ENCODE measurements at regions not wholly inside any gene's neighbourhood (a gene's known extent, or its start where the extent isn't known, plus 50 kb on each side); places are given as distances from the start of the nearest gene placed in this dataset.
"Not testable (repeated sequence)": the region's sequence is repeated elsewhere in the genome, so short reads cannot be mapped to it uniquely, and the experiment has no call there.

DNA sequence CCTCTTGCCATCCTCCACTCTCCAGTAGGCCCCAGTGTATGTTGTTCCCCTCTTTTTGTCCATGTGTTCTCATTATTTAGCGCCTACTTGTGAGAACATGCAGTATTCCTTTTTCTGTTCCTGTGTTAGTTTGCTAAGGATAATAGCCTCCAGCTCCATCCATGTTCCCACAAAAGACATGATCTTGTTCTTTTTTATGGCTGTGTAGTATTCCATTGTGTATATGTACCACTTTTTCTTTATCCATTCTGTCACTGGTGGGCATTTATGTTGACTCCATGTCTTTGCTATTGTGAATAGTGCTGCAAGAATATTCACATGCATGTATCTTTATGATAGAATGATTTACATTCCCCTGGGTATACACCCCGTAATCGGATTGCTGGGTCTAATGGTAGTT lies 171.8 kb upstream of the TPM1 start:
- H3K4me1 ChIP-seq (ENCODE audit: control insufficient read depth, insufficient read depth, low read length) = peaks cover 33% of the 10 kb centered on the region

GRCh38 chr15:62873203-62873602 lies 169.3 kb upstream of the TPM1 start:
- Histone ChIP-seq H3K9ac (ENCODE audit: low read length in 2 of 2) (peak overlapping the region in 1 of 2 donors; percentile 83), H3K9me3 (ENCODE audit: control insufficient read depth in 2 of 2, low read length in 2 of 2) (peaks cover 0 to 4% of the 10 kb centered on the region in 2 donors), H3K4me1 (ENCODE audit: control insufficient read depth, insufficient read depth, low read length) (peaks cover 57% of the 10 kb centered on the region), H3K27ac (ENCODE audit: low read length) (peak overlapping the region; percentile 98), H3K36me3 (ENCODE audit: control insufficient read depth in 2 of 2, insufficient read depth in 2 of 2, low read length in 2 of 2) (no peaks in the 10 kb centered on the region), H3K4me3 (ENCODE audit: low read length in 2 of 2) (no peak overlapping the region), H3K27me3 (ENCODE audit: control insufficient read depth in 1 of 2, insufficient read depth in 2 of 2, low read length in 2 of 2) (no peaks in the 10 kb centered on the region)

More for the DNA sequence above, 171.8 kb upstream of the TPM1 start:
- not testable (repeated sequence) for H3K27ac ChIP-seq (ENCODE audit: low read length); H3K9me3 ChIP-seq (ENCODE audit: control insufficient read depth in 2 of 2, low read length in 2 of 2); H3K4me3 ChIP-seq (ENCODE audit: low read length in 2 of 2); H3K27me3 ChIP-seq (ENCODE audit: control insufficient read depth in 1 of 2, insufficient read depth in 2 of 2, low read length in 2 of 2); H3K36me3 ChIP-seq (ENCODE audit: control insufficient read depth in 2 of 2, insufficient read depth in 2 of 2, low read length in 2 of 2); H3K9ac ChIP-seq (ENCODE audit: low read length in 2 of 2)

GRCh38 chr15:62874064-62874463 lies 168.5 kb upstream of the TPM1 start:
- Histone ChIP-seq H3K9ac (ENCODE audit: low read length in 2 of 2) (peak overlapping the region in 1 of 2 donors; percentile 83), H3K36me3 (ENCODE audit: control insufficient read depth in 2 of 2, insufficient read depth in 2 of 2, low read length in 2 of 2) (no peaks in the 10 kb centered on the region), H3K4me3 (ENCODE audit: low read length in 2 of 2) (no peak overlapping the region), H3K9me3 (ENCODE audit: control insufficient read depth in 2 of 2, low read length in 2 of 2) (peaks cover 0 to 4% of the 10 kb centered on the region in 2 donors), H3K27me3 (ENCODE audit: control insufficient read depth in 1 of 2, insufficient read depth in 2 of 2, low read length in 2 of 2) (no peaks in the 10 kb centered on the region), H3K4me1 (ENCODE audit: control insufficient read depth, insufficient read depth, low read length) (peaks cover 52% of the 10 kb centered on the region), H3K27ac (ENCODE audit: low read length) (peak overlapping the region; percentile 98)

- no peaks in the 10 kb centered on the region for H3K27me3 ChIP-seq (ENCODE audit: control insufficient read depth in 1 of 2, insufficient read depth in 2 of 2, low read length in 2 of 2)
- H3K27ac ChIP-seq (ENCODE audit: low read length) = peak overlapping the region; percentile 98
- H3K9me3 ChIP-seq (ENCODE audit: control insufficient read depth in 2 of 2, low read length in 2 of 2) = peaks cover 0 to 4% of the 10 kb centered on the region in 2 donors
- peak overlapping the region; percentile 36 to 83 for H3K9ac ChIP-seq (ENCODE audit: low read length in 2 of 2)
- no peaks in the 10 kb centered on the region for H3K36me3 ChIP-seq (ENCODE audit: control insufficient read depth in 2 of 2, insufficient read depth in 2 of 2, low read length in 2 of 2)
- H3K4me1 ChIP-seq (ENCODE audit: control insufficient read depth, insufficient read depth, low read length) = peaks cover 58% of the 10 kb centered on the region
- peak overlapping the region; percentile 5 to 67 for H3K4me3 ChIP-seq (ENCODE audit: low read length in 2 of 2)
Measured at GRCh38 chr15:62874959-62875625, 167.5 kb upstream of the TPM1 start.

GRCh38 chr15:62875626-62876021 lies 166.9 kb upstream of the TPM1 start:
- H3K27ac ChIP-seq (ENCODE audit: low read length) = peak overlapping the region; percentile 98
- no peaks in the 10 kb centered on the region for H3K36me3 ChIP-seq (ENCODE audit: control insufficient read depth in 2 of 2, insufficient read depth in 2 of 2, low read length in 2 of 2)
- H3K9me3 ChIP-seq (ENCODE audit: control insufficient read depth in 2 of 2, low read length in 2 of 2) = peaks cover 0 to 4% of the 10 kb centered on the region in 2 donors
- H3K9ac ChIP-seq (ENCODE audit: low read length in 2 of 2) = peak overlapping the region; percentile 36 to 83
- H3K4me1 ChIP-seq (ENCODE audit: control insufficient read depth, insufficient read depth, low read length) = peaks cover 58% of the 10 kb centered on the region
- no peaks in the 10 kb centered on the region for H3K27me3 ChIP-seq (ENCODE audit: control insufficient read depth in 1 of 2, insufficient read depth in 2 of 2, low read length in 2 of 2)
- peak overlapping the region in 1 of 2 donors; percentile 67 for H3K4me3 ChIP-seq (ENCODE audit: low read length in 2 of 2)

DNA sequence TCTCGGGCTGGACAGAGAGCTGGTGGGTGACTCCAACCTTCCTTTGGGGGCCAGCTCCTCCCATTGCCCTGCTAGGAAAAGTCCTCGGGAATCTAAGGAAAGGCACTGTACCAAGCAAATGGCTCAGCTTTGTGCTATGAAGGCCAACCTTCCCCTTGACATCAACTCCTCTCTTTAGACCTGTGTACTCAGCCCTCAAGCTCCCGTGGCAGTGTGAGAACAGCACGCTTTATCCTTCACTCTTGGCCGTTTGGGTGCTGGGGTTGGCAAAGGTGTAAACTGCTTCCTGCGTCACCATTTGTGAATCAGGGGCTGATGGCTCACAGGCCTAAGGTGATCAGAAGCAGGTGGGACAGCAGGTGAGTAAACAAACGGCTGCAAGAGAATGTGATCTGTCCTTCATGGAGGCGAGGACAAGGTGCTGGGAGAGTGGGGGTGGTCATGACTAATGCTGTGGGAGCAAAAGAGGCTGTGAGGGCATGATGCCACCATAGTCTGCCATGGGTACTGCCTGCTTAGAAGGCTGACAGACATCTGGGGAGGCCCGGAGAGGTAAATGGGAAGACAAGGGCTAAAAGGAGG lies 165.2 kb upstream of the TPM1 start:
- H3K27ac ChIP-seq (ENCODE audit: low read length) = peak overlapping the region; percentile 98
- no peaks in the 10 kb centered on the region for H3K27me3 ChIP-seq (ENCODE audit: control insufficient read depth in 1 of 2, insufficient read depth in 2 of 2, low read length in 2 of 2)
- H3K4me1 ChIP-seq (ENCODE audit: control insufficient read depth, insufficient read depth, low read length) = peaks cover 58% of the 10 kb centered on the region

DNA sequence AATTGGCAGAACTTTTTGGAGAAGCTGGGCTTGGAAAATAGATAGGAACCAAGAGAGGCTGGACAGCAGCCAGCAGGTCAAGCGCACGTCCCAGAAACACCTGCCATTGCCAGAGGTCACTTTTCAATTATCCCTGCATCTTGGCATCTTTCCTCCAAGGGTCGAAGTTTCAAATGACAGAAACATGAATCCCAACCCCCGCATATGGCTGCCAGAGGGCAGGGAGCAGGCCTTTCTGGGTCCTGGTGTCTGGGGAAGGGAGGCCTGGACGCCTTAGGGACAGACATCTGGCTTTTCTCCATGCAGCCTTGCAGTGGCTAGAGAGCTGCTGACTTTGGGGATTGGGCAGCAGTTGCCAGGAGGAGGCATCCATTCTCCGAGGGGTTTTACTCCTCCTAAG lies 164.5 kb upstream of the TPM1 start:
- Histone ChIP-seq H3K9me3 (ENCODE audit: control insufficient read depth in 2 of 2, low read length in 2 of 2) (no peaks in the 10 kb centered on the region), H3K27ac (ENCODE audit: low read length) (peak overlapping the region; percentile 98), H3K36me3 (ENCODE audit: control insufficient read depth in 2 of 2, insufficient read depth in 2 of 2, low read length in 2 of 2) (no peaks in the 10 kb centered on the region), H3K4me3 (ENCODE audit: low read length in 2 of 2) (peak overlapping the region in 1 of 2 donors; percentile 15), H3K9ac (ENCODE audit: low read length in 2 of 2) (no peak overlapping the region), H3K27me3 (ENCODE audit: control insufficient read depth in 1 of 2, insufficient read depth in 2 of 2, low read length in 2 of 2) (no peaks in the 10 kb centered on the region), H3K4me1 (ENCODE audit: control insufficient read depth, insufficient read depth, low read length) (peaks cover 59% of the 10 kb centered on the region)

More for the DNA sequence above, 165.2 kb upstream of the TPM1 start:
- H3K9ac ChIP-seq (ENCODE audit: low read length in 2 of 2) = no peak overlapping the region
- no peaks in the 10 kb centered on the region for H3K36me3 ChIP-seq (ENCODE audit: control insufficient read depth in 2 of 2, insufficient read depth in 2 of 2, low read length in 2 of 2)
- no peaks in the 10 kb centered on the region for H3K9me3 ChIP-seq (ENCODE audit: control insufficient read depth in 2 of 2, low read length in 2 of 2)
- H3K4me3 ChIP-seq (ENCODE audit: low read length in 2 of 2) = no peak overlapping the region

- Histone ChIP-seq H3K27ac (ENCODE audit: low read length) (peak overlapping the region; percentile 38), H3K9me3 (ENCODE audit: control insufficient read depth in 2 of 2, low read length in 2 of 2) (no peaks in the 10 kb centered on the region), H3K4me1 (ENCODE audit: control insufficient read depth, insufficient read depth, low read length) (peaks cover 56% of the 10 kb centered on the region), H3K9ac (ENCODE audit: low read length in 2 of 2) (no peak overlapping the region), H3K4me3 (ENCODE audit: low read length in 2 of 2) (peak overlapping the region; percentile 23 to 31), H3K27me3 (ENCODE audit: control insufficient read depth in 1 of 2, insufficient read depth in 2 of 2, low read length in 2 of 2) (no peaks in the 10 kb centered on the region), H3K36me3 (ENCODE audit: control insufficient read depth in 2 of 2, insufficient read depth in 2 of 2, low read length in 2 of 2) (no peaks in the 10 kb centered on the region)
Measured at GRCh38 chr15:62879770-62880169, 162.8 kb upstream of the TPM1 start.

DNA sequence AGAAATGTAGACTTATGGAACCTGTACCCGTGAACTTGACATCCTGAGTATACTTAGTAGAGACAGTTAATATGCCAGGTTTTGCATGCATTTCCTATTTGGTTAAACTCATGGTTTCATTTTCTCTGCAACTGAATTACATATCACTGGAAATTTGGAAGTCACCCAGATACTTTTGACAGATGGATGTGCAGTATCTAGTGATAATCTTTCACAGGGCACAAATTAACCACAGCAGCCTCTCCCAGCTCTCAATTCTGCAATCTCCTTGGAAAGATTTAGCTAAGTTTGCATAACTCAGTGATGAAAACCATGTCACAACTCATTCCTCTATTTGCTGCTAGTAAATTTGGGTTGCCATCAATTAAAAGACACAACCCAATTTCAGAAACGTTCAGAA lies 162.3 kb upstream of the TPM1 start:
- Histone ChIP-seq H3K27ac (ENCODE audit: low read length) (no peak overlapping the region), H3K36me3 (ENCODE audit: control insufficient read depth in 2 of 2, insufficient read depth in 2 of 2, low read length in 2 of 2) (no peaks in the 10 kb centered on the region), H3K27me3 (ENCODE audit: control insufficient read depth in 1 of 2, insufficient read depth in 2 of 2, low read length in 2 of 2) (no peaks in the 10 kb centered on the region), H3K4me3 (ENCODE audit: low read length in 2 of 2) (no peak overlapping the region), H3K9ac (ENCODE audit: low read length in 2 of 2) (no peak overlapping the region), H3K4me1 (ENCODE audit: control insufficient read depth, insufficient read depth, low read length) (peaks cover 52% of the 10 kb centered on the region), H3K9me3 (ENCODE audit: control insufficient read depth in 2 of 2, low read length in 2 of 2) (no peaks in the 10 kb centered on the region)

GRCh38 chr15:62881056-62881455 lies 161.5 kb upstream of the TPM1 start:
- Histone ChIP-seq H3K27ac (ENCODE audit: low read length) (peak overlapping the region; percentile 49), H3K4me1 (ENCODE audit: control insufficient read depth, insufficient read depth, low read length) (peaks cover 48% of the 10 kb centered on the region)

GRCh38 chr15:62883938-62884479 lies 158.5 kb upstream of the TPM1 start:
- Histone ChIP-seq H3K27ac (ENCODE audit: low read length) (peak overlapping the region; percentile 90), H3K9me3 (ENCODE audit: control insufficient read depth in 2 of 2, low read length in 2 of 2) (no peaks in the 10 kb centered on the region), H3K4me3 (ENCODE audit: low read length in 2 of 2) (peak overlapping the region in 1 of 2 donors; percentile 47), H3K27me3 (ENCODE audit: control insufficient read depth in 1 of 2, insufficient read depth in 2 of 2, low read length in 2 of 2) (no peaks in the 10 kb centered on the region), H3K36me3 (ENCODE audit: control insufficient read depth in 2 of 2, insufficient read depth in 2 of 2, low read length in 2 of 2) (no peaks in the 10 kb centered on the region), H3K4me1 (ENCODE audit: control insufficient read depth, insufficient read depth, low read length) (peaks cover 43% of the 10 kb centered on the region), H3K9ac (ENCODE audit: low read length in 2 of 2) (peak overlapping the region; percentile 32 to 72)

More at GRCh38 chr15:62881056-62881455, 161.5 kb upstream of the TPM1 start:
- H3K4me3 ChIP-seq (ENCODE audit: low read length in 2 of 2) = no peak overlapping the region
- H3K9me3 ChIP-seq (ENCODE audit: control insufficient read depth in 2 of 2, low read length in 2 of 2) = no peaks in the 10 kb centered on the region
- H3K36me3 ChIP-seq (ENCODE audit: control insufficient read depth in 2 of 2, insufficient read depth in 2 of 2, low read length in 2 of 2) = no peaks in the 10 kb centered on the region
- H3K27me3 ChIP-seq (ENCODE audit: control insufficient read depth in 1 of 2, insufficient read depth in 2 of 2, low read length in 2 of 2) = no peaks in the 10 kb centered on the region
- H3K9ac ChIP-seq (ENCODE audit: low read length in 2 of 2) = no peak overlapping the region

Data from stomach smooth muscle (tissue), 2 donors.